RPMI8226 (cell line): ENCODE measurements at regions not wholly inside any gene's neighbourhood (a gene's known extent, or its start where the extent isn't known, plus 50 kb on each side); places are given as distances from the start of the nearest gene placed in this dataset.
"Not testable (repeated sequence)": the region's sequence is repeated elsewhere in the genome, so short reads cannot be mapped to it uniquely, and the experiment has no call there.

Experiments used
- DNase-seq: peaks from one replicate; pipeline ENCODE4 v3.0.0-alpha.2; 2015

DNA sequence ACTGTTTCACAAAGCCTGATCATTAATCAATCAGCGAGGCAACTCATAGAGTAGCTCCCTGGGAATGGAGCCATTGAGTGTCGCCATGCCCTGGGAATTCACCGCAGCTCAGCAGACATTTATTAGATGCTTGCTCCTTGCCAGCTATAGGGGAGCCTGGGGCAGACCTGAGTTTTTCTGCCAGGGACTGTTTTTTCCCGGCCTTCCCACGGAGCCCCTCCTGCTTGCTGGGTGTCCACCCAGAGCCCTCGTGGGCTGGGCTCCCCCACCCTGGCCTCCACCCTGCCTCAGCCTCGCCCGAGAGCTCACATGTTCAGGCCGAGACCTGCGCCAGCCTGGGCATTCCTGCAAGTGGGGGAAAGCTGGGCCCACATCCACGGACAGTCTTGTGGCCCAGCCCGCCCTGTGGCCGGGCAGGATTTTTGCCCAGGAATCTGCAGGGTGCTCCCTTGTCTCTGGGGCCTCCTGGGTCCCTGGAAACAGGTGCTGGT, 64.9 kb downstream of the SMIM38 start:
- DNase-seq, result no peak

DNA sequence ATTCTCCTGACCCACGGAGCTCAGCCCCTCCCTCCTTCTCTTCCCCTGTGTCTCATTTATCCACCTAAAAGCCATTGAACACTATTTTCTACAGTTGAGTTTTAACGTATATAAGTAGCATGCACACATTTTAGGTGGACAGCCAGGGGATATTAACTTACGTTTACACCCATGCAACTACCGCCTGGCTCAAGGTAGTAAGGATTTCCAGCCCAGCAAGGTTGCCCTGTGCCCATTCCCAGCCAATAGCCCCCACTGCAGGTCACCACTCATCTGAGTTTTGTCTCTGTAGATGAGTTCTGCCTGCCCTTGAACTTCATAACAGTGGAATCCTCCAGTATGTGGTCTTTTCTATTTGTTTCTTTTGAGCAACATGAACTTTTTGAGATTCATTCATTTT, 65.4 kb downstream of the SMIM38 start:
- no peak for DNase-seq

DNA sequence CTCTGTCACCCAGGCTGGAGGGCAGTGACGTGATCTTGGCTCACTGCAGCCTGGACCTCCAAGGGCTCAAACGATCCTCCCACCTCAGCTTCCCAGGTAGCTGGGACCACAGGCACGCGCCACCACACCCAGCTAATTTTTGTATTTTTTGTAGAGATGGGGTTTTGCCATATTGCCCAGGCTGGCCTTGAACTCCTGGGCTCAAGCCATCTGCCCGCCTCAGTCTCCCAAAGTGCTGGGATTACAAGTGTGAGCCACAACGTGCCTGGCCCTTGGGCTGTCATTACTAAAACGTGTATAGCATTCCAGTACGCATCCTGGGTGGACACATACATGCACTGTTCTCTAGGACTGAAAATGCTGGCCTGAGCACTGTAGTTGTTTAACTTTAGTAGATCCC, 65.9 kb downstream of the SMIM38 start:
- not testable (repeated sequence) for DNase-seq

DNA sequence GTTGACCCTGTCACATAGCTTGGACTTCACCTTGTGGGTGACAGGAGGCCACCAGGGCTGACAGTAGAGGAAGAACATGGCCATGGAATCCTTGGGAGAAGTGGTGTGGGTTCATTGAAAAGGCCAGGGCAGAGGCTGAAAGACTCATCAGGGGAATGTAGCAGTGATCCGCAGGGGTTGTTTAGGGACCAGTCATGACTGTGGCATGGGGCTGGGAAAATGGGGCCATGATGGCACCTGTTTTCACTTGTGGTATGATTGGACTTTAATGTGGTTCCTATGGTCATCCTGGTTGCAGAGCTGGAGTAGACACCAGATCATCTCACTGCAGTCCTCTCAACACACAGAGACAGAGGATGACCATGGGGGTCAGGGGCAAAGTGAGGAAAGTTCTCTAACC, 66.7 kb upstream of the MYEOV start:
- DNase-seq, result no peak

DNA sequence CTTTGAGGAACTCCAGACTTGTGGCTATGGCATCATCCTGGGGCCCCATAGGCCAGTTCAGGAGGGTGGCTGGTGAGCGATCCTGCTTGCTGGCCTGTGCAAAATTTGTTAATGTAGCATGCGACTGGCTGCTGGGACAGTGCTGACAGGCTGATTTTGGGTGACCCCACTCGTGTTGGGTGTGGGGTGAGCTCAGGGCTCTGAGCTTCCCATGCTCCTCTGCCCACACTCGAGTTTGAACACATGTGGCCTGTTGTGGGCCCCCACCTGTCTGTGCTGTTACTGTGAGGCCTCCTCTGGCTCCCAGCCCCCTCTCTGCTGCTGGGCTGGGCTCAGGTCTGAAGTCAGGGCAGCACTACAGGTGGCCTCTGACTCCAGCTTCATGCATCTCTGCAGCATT, 64.4 kb upstream of the MYEOV start:
- peak; percentile 34 for DNase-seq

DNA sequence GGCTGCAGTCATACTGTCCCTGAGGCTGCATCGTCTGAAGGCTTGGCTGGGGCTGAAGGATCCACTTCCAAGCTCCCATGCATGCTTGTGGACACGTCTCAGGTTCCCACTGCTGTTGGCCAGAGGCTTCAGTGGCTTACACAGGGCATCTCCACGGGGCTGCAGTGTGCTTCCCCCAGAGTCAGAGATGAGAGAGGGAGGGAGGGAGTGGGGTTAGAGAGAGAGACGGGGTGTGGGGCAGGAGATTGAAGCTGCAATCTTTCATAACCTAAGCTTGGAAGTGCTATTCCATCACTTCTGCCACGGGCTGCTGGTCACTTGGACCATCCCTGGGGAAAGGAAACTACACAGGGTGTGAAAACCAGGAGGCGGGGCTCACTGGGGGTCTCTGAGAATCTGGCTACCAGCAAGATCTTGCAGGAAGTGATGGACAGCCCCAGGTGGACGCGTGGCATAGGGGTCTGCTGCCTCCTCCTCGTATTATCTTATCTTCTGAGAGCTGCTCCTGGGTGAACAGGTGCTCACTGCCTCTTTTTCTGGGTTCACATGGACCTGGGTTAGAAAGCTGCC, 63.0 kb upstream of the MYEOV start:
- DNase-seq, result no peak

DNA sequence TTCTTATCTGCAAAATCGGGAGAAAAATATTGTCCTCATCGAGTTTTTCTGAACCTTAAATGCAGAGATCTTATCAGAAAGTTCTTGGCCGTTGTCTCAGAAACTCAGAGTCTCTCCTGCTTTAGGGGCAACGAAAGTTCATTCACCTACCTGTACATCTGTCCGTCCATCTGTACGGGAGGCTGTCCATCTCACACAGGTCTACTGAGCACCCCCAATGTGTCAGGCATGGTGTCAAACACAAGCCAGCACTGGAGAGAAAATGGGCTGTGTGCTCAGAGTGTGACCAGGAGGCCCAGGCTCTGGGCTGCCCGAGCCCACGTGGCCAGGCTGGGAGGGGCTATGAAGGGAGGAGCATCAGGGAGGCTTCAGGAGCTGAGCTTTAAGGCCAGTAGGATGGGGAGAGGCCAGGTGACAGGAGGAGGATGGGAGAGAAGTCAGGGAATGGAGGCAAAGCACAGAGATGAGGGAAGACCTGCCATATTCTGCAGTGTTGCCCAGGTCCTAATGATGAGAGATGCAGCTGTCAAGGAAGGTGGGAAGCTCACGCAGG, 62.4 kb upstream of the MYEOV start:
- no peak for DNase-seq

DNA sequence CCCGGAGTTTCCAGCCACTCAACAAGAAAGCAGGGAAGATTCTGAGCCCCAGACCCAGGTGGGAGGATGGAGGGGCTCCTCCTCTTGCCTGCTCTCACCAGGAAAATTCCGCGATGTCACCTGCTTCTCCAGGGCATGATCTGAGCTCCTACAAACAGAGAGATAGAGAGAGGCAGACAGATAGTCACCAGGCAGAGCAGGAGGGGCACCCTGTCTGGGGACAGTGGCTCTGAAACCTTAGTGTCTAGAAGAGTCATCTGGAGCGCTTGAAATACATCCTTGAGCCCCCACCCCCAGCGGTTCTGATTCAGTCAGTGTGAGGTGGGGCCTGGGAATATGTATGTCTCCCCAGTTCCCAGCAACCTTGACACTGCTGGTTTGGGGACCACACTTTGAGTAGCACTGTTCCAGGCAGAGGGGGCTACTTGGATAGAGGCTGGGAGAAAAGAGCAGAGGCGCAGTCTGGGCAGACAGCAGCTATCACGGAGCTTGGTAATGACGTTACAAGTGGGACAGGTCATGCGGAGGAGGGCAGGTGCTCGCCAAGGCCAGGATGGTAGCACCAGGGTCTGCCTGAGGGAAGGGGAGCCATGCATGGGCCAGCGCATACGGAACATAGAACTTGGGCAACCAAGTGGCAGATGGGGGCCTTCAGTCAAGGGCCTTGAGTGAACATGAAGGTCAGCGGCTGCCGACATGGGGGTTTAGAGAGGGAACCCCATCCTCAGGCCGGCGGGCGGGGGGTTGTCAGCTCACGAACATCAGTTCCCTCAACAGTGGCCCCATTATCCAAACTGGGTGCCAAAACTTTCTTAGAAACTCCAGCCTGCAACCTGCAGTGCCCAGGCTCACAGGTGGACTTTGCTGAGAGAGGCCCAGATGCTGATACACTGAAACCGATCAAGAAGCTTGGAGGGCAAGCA, 60.9 kb upstream of the MYEOV start:
- no peak for DNase-seq

DNA sequence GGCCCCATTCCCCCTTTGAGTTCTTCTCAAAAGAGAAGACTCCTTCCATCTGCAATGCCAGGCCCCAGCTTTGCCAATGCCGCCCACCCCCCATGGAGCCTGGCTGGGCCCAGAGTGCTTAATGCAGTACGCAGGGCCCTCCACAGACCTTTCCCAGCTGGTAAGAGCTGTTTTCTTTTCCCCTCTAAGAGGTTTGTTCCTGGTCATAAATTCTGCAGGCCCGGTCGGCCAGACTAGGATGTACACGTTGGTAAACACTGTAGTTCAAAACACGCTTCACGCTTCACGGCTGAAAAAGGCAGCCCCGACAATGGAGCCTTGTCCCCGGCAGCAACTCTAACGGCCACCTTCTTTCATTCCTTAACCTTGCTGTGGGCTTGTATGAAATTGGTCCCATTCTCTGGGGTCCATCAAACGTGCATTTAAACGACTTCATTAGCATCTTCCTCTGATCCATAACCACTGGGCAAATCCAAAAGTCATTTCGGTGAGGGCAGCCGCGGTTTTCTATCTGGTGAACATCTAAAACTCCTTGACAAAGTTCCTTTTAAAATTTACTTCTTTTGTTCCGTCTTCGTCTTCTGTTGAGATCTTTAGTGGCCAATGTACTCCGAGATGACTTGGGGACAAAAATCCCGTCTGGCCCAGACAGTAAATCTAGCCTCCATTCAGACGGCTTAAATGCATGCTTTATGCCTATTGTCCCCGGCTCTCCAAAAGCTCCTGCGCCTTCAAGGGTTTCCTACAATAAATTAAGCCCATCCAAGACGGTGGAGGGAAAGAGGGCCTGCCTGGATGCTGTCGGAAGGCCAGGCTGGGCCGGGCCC, 60.0 kb upstream of the MYEOV start:
- DNase-seq, result no peak

DNA sequence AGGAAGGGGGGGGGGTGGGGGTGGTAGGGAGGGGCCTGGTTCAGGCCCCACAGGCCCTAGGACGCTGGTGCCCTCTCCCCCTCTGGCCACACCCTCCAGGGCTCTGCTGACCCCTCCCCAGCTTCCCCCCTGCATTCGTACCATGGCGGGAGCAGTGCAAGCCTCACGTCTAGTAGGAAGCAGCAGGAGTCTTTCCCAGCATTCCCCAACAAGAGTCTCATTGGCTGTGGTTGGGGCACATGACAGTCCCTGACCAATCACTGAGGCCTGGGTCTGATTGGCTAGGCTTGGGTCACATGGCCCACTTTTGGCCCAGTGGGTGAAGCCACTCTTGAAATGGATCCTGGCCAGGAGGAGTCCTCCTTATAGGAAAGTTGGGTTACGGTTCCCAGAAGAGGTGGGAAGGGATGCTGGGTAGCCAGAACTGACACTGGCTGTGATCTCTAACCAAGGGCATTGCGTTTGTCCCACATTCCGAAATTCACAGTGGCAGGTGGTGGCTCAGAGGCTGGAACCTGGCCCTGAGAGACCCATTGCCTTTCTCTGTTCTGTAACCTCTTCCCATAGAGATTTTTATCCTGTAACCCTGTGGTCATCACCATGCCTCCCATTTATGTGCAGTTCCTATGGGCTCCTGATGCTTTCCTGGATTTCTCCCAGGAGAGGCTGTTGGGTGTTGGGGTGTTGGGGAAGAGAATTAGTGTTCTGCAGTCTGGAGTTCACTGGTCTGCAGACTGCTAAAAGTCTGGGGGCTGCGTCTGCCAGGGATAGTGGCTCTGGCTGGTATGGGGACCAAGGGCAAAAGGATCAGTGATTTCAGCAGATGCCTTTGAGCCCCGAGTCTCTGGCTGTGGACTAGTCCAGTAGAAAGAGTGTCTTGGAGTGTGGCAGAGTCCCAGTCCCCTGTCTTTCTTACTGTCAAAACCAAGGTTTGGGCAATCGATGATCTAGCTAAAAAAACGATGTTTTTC, 58.9 kb upstream of the MYEOV start:
- no peak for DNase-seq

DNA sequence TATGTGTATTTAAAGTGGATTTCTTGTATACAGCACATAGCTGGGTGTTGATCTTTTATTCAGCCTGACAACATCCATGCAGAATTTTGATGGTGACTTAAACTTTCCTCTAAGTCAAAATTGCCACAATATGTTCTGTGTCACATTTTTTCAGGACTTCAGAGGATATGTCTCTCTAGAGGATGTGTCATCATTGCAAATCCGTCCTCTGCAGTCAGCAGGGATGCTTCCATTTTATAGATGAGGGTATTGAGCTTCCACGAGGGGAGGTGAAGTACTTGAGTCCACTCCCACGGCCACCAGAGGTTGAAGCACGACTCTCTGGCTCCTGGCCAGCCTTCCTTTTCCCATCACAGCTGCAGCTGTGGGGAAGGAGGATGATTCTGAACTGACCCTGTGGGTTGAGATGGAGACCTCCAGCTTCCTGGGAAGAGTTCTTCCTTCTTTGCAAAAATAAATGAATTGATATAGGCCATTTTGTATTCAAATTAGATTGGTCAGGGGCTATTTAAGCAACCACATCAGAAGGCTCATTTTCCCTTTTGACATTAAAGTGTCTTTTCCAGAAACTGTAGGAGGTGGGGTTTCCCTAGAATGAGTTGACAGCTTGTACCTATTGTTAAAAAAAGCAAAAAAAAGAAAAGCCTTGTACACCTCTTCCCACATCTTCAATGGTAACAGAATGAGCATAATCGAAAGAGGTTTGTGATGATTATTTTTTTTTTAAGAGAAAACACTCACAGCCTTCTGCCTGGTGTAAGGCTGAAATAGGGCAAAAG, 55.2 kb upstream of the MYEOV start:
- DNase-seq, result no peak

DNA sequence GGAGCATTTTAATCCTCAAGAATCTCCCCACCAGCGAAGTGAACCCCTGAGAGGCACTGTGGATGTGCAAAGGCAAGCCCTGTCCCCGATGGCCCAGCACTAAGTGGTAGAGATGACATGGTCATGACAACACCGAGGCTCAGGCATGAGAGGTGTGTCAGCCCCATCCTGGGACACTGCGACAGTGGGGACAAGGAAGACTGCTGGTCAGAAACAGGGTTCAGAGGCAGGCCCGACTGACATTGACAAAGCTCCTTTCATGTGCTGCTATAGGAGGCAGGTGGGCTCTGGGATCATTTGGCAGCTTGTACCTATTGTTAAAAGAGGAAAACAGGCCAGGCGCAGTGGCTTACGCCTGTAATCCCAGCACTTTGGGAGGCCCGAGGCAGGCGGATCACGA, 54.3 kb upstream of the MYEOV start:
- no peak for DNase-seq

DNA sequence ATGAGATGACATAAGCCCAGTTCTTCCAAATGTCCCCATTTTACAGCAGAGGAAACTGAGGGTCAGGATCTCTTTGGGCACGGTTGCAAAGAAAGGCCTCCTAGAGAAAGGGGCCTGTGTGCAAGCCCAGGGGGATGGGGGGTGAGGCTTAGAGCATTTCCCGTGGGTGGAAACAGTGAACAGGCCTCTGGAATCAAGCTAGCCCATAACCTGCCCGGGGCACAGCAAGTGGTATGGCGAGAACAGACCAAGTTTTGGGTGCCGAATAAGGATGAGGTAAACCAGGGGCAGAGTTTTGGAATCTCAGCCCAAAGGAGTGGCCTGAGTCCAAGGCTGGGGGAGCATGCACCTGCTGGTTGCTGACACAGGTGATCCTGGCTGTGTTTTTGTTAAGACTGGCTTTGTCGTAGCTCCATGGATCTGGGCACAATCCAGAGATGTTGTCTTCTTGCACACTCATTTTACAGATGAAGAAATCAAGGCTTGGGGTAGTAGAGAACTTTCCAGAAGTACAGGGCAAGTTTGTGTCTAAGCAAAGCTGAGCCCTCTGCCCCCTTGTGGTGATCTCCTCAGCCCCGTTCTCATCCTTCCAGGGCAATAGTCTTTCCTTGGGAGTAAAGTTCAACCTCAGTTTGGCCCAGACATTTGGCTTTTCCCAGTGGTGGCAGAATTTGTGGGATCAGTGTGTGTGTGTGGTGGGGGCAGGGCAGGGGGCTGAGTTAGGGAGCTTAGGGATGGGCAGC, 53.5 kb upstream of the MYEOV start:
- peak; percentile 42 for DNase-seq

DNA sequence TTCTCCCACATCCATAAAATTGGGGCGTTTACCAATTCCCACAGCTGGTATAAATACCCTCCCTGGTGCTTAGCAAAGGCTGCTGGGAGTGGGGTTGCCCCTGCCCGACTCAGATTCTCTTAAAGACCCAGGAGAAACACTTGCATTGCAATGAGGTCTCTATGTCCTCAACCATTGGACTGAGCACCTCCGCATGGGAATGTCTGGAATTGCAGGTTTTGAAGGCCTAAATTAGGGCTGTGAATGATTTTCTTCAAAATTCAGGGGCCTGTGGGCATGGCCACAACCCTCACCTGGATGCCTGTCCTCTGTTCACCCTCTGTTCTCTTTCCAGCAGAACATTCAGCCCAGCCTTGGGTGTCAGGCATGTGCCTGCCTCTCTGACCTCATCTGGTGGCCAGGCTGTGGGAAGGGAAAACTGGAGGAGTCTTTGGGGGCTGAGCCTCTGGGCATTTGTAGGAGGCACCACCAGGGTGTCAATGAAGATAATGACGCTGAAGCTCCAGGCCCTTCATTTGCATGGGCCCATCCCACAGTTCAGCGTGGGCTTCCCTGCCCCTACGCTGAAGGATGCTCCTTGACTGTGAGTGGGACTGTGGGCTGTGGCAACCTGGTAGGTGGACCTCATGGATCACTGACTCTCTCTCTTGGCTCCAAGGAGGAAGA, 52.7 kb upstream of the MYEOV start:
- no peak for DNase-seq

DNA sequence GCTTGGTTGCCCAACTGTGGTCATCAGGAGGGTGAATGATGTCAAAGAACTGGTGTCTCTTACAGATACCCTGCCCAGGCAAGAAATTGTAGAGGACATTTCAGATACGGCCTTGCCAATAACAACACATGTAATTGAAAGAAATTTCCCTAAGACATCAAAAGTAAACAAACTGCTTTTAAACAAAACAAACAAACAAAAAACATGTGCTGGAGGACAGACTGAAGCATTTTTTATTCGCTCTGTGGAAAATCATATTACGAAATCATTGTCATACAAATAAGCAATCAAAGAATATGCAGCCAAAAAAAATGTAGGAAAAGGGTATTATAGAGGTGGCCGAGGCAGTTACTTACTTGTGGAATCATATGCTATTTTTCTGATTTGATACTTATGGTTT, 52.1 kb upstream of the MYEOV start:
- DNase-seq, result no peak

DNA sequence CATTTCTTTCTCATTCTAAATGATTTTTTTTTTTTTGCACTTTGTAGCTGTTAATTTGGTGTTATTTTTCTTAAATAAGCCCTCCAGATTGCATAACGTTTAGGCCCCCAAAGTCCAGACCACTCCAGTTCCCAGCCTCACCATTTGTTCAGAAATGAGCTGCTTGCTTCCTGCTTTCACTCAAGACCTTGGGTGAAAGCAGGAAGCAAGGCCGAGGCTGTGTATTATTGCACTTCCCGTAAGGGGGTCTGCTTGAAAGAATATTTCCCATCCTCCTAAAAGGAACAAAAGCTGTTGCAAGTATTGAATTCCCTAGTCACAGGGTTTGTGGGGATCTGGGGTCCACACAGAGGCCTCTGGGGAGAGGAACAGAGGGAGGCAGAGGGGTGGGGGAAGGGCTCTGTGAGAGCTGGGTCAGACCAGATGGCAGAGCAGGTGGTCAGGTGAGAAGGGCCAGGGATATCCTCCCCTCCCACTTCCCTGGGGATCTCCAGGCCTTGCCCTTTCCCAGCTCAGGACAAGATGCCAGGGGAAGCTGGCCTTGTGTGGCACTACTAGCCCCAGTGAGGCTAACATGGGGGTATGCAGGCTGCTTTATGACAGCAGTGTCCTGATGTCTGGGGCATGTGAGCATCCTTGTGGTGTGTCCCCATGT, 51.6 kb upstream of the MYEOV start:
- DNase-seq, result no peak

DNA sequence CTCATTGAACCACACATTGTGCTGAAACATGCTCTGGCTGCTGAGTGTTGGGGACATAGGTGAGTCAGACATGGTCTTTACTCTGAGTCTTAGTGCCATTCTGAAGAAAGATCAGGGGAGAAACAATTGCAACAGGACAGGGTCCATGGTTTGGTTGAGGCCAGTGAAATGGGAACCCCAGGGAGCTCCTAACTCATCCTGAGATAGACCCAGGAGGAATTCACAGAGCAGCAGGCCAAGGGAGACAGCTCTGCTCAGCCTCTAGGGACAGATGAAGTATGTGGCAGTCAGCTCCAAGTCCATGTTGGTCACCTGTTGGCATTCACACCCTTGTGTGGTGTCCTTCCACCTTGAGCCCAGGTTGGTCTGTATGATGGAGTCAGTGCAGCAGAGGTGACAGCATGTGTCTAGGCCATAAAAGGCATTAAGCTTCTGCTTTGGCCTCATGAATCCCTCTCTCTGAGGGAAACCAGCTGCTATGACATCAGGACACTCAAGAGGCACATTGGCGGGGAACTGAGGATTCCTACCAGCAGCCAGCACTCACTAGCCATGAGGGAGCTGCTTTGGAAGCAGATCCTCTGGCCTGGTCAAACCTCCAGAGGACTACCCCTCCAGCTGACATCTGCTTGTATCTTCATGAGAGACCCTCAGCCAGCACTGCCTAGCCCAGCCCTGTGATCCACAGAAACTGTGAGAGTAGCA, 50.3 kb upstream of the MYEOV start:
- DNase-seq, result no peak
